ENCODE measurements at regions not wholly inside any gene's neighbourhood (a gene's known extent, or its start where the extent isn't known, plus 50 kb on each side); places are given as distances from the start of the nearest gene placed in this dataset.

DNA sequence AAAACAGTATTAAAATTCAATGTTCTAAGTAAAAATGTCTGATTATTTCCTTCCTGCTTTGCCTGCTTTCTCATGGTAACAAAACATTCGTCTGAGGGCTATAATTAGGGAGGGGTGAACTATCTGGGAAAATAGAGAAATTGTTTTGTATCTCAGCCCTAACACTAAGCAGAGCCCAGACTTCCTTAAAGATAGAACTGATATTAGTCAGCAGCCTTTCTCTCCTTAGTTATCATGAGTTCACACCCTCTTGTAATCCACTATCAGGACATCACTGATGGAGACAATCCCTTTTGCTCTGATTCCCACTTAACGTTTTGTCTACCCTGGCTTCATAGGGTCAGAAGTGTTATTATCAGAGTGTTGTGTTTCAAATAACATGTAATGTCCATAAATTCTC, 701.1 kb upstream of the ZEB2 start:
- TF ChIP-seq CTCF (IDR thresholded peaks at IDR 0.05): no peak
- no peak for TF ChIP-seq POLR2AphosphoS5 (IDR thresholded peaks at IDR 0.05; ENCODE audit: low read depth, low read length)
- no peak for TF ChIP-seq SIN3A (IDR thresholded peaks at IDR 0.05; ENCODE audit: borderline replicate concordance, insufficient read depth, low read depth, low read length)
- TF ChIP-seq REST (IDR thresholded peaks at IDR 0.05; ENCODE audit: insufficient read depth in 1 of 2, low read depth in 2 of 2, low read length in 1 of 2): no peak
- TF ChIP-seq TCF7L2 (IDR thresholded peaks at IDR 0.05; ENCODE audit: low read depth, low read length): no peak
